GM18868 (cell line): ENCODE measurements at regions not wholly inside any gene's neighbourhood (a gene's known extent, or its start where the extent isn't known, plus 50 kb on each side); places are given as distances from the start of the nearest gene placed in this dataset.

Source experiments
- ATAC-seq: cut with Tn5 transposase; IDR thresholded peaks from one replicate; pipeline ENCODE4 v1.9.1; 2021; ENCODE audit warnings: mild to moderate bottlenecking, moderate library complexity; ENCODE audit not compliant: unreplicated experiment

- no peak for ATAC-seq
Observed at GRCh38 chr10:42970451-42971250, 106.2 kb upstream of the RET start.

- no peak for ATAC-seq
Observed at GRCh38 chr10:42971251-42971599, 105.6 kb upstream of the RET start.

GRCh38 chr10:42972946-42973345 is 103.9 kb upstream of the RET start:
- ATAC-seq: no peak

DNA sequence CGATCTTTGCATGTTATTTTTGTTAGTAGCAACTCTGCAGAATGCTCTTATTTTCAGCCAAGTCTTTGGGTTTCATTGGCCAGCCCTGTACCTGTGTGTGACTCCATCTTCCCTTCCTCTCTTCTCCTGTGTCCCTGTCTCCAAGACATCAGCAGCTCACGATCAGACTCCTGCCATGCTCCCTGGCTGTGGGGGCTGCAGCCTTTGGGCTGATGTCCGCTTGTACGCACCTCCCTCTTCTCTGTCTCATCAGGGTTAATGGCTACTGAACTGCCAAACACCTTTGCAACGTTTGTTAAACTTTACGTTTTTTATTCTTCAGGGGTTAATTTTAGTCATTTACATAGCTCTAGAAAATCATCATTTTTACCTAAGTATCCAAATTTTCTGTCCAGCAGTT is 103.5 kb upstream of the RET start:
- ATAC-seq: no peak

- ATAC-seq: no peak
Observed at GRCh38 chr10:42973870-42974692, 102.8 kb upstream of the RET start.

- no peak for ATAC-seq
Observed at GRCh38 chr10:42974693-42975002, 102.2 kb upstream of the RET start.

- ATAC-seq: no peak
Observed at GRCh38 chr10:42975005-42975493, 101.8 kb upstream of the RET start.

DNA sequence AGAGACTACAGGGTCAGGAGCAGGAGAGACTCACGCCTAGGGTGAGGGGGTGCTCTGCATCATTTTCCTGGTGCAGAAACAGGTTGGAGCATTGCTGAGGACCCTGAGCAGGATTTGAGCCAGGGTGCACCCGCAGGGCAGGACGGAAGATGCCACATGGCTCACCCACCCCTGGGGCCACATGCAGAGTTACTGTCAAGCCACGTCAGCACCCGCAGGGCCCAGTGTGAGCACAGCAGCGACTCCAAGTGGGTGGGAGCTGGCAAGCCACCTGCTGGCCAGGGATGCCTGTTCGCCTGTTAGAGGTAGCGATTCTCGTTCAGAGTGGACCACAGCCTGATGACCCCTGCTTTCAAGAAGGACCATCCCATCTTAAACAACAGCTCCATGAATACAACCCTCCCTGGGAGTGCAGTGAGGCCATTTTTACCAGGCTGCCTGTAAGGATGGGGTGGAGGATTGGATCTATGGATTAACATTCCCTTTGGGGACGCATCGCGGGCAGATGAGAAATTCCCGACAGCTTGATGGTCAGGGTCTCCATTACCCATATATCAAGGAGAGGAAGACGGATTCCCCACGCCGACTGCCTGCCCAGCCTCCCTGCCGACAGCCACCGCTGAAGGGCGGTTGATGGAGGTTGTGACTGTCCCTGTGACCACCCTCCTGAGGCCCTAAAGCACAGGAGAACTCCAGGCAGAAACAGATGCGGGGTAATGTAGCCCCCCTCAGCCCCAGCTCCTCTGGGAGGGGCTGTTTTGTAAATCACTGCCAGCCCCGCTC is 101.1 kb upstream of the RET start:
- ATAC-seq: no peak

DNA sequence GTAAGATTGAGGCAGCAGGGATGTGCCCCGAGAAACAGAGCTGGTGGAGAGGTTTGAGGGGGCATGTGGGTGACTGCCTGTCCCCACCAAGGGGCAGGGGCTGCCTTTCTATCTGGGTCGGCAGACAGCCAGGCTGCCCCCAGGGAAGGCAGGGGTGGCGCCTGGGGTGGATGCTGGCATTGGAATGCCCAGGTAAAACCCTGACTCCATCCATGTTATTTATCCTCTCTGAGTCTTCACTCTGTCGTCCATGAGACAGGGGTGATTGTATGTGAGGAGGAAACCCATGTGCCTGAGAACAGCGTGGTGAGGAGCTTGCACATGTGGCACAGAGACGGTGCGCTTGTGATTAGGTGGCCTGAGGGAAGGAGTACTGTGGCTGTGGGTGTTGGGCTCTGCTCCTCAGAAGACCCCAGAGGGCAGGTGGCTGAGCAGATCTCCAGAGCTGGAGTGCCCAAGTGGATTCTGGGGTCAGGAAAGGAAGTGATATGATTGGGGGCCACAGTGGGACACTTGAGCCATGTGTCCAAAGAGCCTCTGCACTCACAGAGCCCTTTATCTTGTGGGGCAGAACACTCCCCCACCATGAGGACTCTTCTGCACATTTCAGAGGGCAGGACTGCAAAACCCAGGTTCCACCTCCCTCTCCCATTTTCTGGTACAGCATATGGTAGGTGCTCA is 100.4 kb upstream of the RET start:
- no peak for ATAC-seq

- no peak for ATAC-seq
Observed at GRCh38 chr10:42977032-42977416, 99.8 kb upstream of the RET start.

DNA sequence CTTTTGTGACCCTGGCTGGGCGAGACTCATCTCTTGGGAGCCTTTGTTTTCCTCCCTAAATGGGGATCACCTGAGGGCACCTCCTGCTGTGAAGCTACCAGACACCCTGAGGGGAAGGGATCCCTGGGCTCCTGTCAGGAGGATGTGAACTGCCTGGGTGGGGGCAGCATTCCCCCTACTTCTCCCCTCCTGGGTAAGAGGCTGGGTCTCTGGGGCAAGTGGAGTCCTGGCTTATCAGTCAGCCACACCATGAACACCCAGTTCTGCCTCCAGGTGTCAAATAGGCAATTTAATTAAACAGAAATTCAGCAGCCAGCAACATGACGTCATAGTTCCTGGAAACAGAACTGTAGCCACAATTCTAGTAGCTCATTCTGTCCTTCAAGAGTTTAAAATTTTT is 97.7 kb upstream of the RET start:
- ATAC-seq: no peak

- ATAC-seq: no peak
Observed at GRCh38 chr10:42979721-42980467, 97.0 kb upstream of the RET start.

GRCh38 chr10:42980553-42981357 is 96.1 kb upstream of the RET start:
- ATAC-seq: no peak

- no peak for ATAC-seq
Observed at GRCh38 chr10:42981358-42982236, 95.3 kb upstream of the RET start.

DNA sequence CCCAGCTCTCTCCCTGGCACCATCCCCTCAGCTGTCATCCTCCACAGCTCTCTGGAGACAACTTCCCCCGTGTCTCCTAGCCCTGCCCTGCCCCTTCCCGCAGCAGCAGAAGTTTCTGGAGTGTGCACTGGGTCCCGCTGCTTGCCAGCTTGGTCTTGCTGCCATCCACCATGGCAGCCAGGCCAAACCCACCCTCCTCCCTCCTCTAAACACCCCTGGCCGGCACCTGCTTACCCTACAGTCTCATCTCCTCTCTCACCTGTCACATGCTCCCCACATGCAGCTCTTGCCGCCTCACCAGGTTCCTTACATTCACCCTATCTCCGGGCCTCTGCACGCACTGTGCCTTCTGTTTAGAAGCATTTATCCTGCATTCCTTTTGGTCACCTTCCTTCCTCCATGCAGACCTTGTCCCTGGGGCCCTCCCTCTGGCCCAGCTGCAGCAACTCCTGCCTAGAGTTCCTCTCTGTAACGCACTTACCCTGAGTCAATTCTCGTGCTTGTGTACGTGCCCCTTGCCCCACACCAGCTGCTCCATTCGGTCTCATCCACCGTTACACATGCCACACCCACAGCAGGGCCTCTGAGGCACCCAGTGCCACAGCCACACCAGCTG is 93.9 kb upstream of the RET start:
- ATAC-seq: no peak

- no peak for ATAC-seq
Observed at GRCh38 chr10:42983591-42983990, 93.3 kb upstream of the RET start.

DNA sequence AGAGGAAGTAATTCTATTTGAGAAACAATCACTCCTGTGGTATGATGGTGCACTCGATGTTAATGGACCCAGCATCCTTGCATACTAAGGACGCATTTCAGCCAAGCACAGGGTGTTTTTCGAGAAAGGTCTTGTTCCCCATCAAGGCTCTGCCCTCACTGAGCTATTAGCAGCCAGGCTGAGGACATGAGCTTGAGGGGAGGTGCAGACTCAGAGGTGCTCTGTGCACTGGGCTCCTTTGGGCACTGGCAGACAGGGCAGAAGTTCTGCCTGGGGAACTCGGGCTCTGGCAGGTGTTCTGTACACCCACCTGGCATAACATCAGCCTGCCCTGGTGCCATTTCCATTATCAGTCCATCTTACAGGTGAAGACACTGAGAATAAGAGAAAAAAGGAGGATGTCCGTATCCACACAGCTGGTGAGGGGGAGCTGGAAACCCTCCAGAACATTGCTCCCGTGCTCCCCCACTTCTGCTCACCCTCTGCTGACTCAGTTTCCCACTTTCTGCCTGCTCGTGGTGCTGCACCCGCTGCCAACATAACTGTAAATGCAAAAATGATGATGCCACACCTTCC is 92.7 kb upstream of the RET start:
- no peak for ATAC-seq
